ENCODE measurements at regions not wholly inside any gene's neighbourhood (a gene's known extent, or its start where the extent isn't known, plus 50 kb on each side); places are given as distances from the start of the nearest gene placed in this dataset.

DNA sequence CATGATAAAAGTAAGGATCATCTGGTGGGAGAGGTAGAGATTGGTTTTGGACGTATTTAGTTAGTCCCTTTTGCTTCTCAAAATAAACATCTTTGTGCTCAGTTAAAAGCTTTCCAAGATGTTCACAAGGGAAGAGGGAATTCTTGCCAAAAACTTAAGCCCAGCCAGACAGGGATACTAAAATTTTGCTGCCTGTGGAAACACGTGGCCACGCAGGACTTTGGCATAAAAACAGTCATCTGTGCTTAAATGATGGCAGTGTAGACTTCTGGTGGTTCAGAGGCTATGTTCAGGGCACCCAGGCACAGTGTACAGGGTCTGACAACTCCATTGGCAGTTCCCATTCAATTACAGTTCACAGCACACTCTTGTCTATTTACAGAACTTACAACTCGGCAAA lies 93.2 kb upstream of the JADE1 start:
- TF ChIP-seq, protein P1, sequence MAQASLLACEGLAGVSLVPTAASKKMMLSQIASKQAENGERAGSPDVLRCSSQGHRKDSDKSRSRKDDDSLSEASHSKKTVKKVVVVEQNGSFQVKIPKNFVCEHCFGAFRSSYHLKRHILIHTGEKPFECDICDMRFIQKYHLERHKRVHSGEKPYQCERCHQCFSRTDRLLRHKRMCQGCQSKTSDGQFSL (CRISPR knock-in tag; IDR thresholded peaks at IDR 0.05) = no peak
- TF ChIP-seq, protein P1 (tag; IDR thresholded peaks at IDR 0.05) = no peak
- TF ChIP-seq, protein P2, sequence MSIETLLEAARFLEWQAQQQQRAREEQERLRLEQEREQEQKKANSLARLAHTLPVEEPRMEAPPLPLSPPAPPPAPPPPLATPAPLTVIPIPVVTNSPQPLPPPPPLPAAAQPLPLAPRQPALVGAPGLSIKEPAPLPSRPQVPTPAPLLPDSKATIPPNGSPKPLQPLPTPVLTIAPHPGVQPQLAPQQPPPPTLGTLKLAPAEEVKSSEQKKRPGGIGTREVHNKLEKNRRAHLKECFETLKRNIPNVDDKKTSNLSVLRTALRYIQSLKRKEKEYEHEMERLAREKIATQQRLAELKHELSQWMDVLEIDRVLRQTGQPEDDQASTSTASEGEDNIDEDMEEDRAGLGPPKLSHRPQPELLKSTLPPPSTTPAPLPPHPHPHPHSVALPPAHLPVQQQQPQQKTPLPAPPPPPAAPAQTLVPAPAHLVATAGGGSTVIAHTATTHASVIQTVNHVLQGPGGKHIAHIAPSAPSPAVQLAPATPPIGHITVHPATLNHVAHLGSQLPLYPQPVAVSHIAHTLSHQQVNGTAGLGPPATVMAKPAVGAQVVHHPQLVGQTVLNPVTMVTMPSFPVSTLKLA (conservative IDR thresholded peaks at IDR 0.05) = no peak
- no peak for TF ChIP-seq BHLHE40 (IDR thresholded peaks at IDR 0.05; ENCODE audit: low read length)
- TF ChIP-seq, protein P3, sequence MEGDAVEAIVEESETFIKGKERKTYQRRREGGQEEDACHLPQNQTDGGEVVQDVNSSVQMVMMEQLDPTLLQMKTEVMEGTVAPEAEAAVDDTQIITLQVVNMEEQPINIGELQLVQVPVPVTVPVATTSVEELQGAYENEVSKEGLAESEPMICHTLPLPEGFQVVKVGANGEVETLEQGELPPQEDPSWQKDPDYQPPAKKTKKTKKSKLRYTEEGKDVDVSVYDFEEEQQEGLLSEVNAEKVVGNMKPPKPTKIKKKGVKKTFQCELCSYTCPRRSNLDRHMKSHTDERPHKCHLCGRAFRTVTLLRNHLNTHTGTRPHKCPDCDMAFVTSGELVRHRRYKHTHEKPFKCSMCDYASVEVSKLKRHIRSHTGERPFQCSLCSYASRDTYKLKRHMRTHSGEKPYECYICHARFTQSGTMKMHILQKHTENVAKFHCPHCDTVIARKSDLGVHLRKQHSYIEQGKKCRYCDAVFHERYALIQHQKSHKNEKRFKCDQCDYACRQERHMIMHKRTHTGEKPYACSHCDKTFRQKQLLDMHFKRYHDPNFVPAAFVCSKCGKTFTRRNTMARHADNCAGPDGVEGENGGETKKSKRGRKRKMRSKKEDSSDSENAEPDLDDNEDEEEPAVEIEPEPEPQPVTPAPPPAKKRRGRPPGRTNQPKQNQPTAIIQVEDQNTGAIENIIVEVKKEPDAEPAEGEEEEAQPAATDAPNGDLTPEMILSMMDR (IDR thresholded peaks at IDR 0.05 in 2 of 3, conservative IDR thresholded peaks at IDR 0.05 in 1 of 3; ENCODE audit: insufficient read depth in 2 of 3, low read depth in 1 of 3, low read length in 3 of 3) = no peak
- TF ChIP-seq ZNF224 (CRISPR knock-in tag; IDR thresholded peaks at IDR 0.05) = no peak
- TF ChIP-seq CHD1 (IDR thresholded peaks at IDR 0.05; ENCODE audit: low read length) = no peak
